T follicular helper cell (primary cell): ENCODE measurements at regions not wholly inside any gene's neighbourhood (a gene's known extent, or its start where the extent isn't known, plus 50 kb on each side); places are given as distances from the start of the nearest gene placed in this dataset.
"Not testable (repeated sequence)": the region's sequence is repeated elsewhere in the genome, so short reads cannot be mapped to it uniquely, and the experiment has no call there.

Source experiments
- DNase-seq: peaks from one replicate; pipeline ENCODE4 v3.0.0-alpha.2; 2020; ENCODE audit warnings: low read depth

DNA sequence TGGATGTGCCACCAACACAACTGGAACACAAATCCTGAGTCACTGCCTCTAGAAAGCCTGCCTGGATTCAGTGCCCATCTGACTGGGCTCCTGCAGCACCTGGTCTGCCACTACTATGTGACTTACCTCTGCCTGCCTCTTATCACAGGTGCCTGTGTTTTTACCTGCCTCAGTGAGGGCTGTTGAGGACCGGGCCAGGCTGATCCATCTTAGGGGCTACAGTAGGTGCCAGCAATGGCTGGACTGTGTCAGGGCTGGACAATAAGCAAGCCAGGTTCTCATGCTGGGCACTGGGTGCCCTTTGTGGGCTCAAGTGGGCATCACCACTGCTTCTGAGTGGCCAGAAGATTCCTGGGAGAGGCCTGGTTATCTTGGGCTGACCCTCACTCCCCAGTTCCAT, 948.6 kb upstream of the TPTE start:
- DNase-seq, result not testable (repeated sequence)

GRCh38 chr21:9573528-9573927, 947.9 kb upstream of the TPTE start:
- not testable (repeated sequence) for DNase-seq

- DNase-seq, result not testable (repeated sequence)
Observed at GRCh38 chr21:9579275-9579674, 942.1 kb upstream of the TPTE start.

DNA sequence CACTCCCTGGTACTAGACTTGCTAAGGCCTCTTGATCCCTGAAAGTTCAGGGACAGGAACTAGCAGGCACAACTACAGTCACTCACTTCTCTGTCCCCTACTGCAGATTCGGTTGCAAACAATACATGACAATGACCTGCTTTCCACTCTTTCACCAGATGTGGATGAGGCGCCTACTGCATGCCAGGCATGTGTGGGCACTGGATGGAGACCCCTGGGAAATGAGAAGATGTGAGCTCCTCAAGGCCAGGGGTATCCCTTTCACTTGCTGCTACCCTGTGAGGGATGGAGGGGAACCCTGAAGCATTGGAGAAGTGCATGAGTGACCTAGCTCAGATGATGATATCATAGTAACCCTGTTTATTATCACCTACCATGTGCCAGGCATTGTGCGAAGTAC, 933.4 kb upstream of the TPTE start:
- DNase-seq, result not testable (repeated sequence)

DNA sequence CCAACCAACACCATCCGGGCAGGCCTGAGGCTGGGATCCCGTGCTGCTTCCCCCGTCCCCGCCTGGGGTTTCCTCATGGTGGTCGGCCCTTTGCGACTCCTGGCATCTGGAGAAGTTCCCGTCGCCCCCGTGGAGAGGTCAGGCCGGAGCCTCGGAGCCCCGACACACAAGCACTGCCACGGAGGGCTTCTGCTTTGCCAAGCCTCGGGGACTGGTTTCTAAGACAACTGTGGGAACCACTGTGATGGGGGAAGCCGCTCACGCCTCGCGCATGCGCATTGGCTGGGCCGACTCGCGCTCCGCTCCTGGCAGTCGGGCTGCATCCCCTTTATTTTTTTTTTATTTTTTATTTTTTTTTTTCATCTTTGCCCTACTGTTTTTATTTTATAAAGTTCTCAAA, 928.8 kb upstream of the TPTE start:
- DNase-seq, result not testable (repeated sequence)

DNA sequence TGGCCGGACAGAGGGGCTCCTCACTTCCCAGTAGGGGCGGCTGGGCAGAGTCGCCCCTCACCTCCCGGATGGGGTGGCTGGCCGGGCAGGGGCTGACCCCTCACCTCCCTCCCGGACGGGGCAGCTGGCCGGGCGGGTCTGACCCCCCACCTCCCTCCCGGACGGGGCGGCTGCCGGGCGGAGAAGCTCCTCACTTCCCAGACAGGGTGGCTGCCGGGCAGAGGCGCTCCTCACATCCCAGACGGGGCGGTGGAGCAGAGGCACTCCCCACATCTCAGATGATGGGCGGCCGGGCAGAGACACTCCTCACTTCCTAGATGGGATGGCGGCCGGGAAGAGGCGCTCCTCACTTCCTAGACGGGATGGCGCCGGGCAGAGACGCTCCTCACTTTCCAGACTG, 927.7 kb upstream of the TPTE start:
- DNase-seq, result not testable (repeated sequence)

DNA sequence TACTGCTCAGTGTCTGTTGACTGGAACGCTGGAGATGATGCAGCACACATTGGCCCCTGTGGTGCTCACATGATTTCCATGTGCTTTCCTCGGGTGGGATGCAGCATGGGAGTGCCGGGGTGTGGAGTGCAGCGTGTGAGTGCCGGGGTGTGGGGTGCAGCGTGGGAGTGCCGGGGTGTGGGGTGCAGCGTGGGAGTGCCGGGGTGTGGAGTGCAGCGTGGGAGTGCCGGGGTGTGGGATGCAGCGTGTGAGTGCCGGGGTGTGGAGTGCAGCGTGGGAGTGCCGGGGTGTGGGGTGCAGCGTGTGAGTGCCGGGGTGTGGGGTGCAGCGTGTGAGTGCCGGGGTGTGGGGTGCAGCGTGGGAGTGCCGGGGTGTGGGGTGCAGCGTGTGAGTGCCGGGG, 907.4 kb upstream of the TPTE start:
- DNase-seq, result not testable (repeated sequence)

- not testable (repeated sequence) for DNase-seq
Observed at GRCh38 chr21:9621121-9621793, 900.1 kb upstream of the TPTE start.

- not testable (repeated sequence) for DNase-seq
Observed at GRCh38 chr21:9628051-9628450, 893.3 kb upstream of the TPTE start.

DNA sequence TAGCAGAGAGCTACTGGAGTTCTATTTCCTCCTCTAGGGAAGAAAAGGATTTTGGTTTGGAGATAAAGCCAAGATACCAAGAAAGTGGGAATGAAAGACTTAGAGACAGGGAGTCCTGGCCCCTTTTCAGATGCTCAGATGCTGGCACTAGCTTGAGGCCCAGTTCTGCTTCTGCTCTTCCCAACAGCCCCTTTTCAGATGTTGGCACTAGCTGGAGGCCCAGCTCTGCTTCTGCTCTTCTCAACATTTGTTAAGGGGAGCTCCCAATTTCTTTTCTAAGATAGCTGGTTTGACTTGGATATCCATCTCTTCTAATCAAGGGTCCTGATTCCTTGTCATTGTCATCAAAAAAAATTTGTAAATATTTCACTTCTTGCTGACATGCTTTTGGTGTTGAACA, 874.0 kb upstream of the TPTE start:
- DNase-seq, result not testable (repeated sequence)

GRCh38 chr21:9648331-9648730, 873.1 kb upstream of the TPTE start:
- DNase-seq, result not testable (repeated sequence)

DNA sequence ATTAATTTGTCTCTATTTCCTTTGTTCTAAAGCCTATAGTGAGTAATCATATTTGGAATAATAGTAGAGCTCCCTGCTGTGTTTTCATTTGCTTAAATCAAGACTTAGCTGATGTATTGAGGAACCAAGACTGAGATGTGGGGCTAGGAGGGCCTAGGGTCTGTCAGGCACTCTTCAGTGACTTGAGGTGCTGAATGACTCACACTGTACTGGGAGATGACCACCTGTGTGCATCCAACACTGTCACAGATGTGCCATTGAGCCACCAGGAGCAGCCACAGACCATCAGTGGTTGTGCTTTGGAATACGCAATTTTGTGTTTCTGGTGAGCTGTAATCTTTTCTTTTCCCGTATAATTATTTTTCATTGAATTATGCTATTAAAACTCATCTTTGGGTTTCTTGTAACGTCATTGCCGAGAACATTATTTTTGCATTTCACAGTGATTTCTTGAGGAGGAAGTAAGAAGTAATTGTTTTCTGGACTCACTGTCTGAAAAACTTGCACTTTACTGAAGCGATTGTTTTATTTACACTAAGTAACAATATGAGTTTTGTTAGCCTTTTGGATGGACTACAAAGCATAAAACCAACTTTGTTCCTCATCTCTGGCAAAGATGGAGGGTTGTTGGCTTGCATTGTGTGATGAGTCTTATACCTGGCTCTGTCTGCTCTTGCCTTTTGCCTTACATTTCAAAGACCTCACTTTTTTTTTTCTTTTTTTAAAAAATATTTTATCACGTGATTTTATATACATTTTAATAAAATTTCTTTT, 872.2 kb upstream of the TPTE start:
- DNase-seq, result not testable (repeated sequence)

DNA sequence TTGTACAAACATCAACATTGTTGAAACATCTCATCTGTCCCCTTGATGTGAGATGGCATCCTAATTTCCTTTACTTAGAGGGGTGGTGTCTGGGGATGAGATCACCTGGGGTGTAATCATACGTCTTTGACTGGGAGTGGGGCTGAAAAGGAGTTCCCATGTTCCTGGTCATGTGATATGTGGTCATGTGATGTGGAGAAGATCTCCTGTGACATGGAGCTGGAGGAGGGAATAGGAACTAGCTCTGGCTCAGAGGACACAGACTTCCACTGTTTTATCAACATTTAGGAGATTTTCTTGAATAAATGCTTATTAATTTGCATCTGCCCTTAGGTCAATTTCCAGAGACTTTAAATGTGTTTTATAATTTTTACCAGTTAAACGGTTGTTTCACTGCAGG, 868.6 kb upstream of the TPTE start:
- not testable (repeated sequence) for DNase-seq

- DNase-seq, result not testable (repeated sequence)
Observed at GRCh38 chr21:9655221-9655620, 866.2 kb upstream of the TPTE start.

DNA sequence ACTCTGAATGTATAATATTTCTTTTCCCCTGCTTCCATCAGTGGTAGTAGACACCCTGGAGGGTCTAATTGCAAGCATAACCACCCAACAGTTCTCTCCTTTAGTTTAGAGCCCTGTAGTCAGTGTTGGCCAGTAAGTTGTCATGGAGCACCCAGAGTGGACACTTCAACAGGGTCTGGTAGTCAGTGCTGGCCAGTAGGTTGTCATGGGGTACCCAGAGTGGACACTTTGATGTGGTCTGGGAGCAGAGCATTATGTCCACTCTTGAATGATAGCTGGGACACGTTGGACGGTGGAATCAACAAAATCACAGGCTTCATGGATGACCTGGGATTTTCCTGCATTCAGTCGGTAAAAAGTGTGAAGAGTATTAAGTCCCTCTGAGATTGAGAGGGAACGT, 864.9 kb upstream of the TPTE start:
- not testable (repeated sequence) for DNase-seq

GRCh38 chr21:9657779-9658178, 863.6 kb upstream of the TPTE start:
- DNase-seq, result not testable (repeated sequence)

DNA sequence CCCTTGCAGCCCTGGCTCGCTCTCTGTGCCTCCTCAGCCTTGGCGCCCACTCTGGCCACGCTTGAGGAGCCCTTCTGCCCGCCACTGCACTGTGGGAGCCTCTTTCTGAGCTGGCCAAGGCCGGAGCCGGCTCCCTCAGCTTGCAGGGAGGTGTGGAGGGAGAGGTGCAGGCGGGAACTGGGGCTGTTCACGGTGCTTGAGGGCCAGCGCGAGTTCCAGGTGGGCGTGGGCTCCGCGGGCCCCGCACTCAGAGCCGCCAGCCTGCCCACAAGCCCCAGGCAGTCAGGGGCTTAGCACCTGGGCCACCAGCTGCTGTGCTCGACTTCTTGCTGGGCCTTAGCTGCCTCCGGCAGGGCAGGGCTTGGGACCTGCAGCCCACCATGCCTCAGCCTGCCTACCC, 861.5 kb upstream of the TPTE start:
- DNase-seq, result not testable (repeated sequence)

DNA sequence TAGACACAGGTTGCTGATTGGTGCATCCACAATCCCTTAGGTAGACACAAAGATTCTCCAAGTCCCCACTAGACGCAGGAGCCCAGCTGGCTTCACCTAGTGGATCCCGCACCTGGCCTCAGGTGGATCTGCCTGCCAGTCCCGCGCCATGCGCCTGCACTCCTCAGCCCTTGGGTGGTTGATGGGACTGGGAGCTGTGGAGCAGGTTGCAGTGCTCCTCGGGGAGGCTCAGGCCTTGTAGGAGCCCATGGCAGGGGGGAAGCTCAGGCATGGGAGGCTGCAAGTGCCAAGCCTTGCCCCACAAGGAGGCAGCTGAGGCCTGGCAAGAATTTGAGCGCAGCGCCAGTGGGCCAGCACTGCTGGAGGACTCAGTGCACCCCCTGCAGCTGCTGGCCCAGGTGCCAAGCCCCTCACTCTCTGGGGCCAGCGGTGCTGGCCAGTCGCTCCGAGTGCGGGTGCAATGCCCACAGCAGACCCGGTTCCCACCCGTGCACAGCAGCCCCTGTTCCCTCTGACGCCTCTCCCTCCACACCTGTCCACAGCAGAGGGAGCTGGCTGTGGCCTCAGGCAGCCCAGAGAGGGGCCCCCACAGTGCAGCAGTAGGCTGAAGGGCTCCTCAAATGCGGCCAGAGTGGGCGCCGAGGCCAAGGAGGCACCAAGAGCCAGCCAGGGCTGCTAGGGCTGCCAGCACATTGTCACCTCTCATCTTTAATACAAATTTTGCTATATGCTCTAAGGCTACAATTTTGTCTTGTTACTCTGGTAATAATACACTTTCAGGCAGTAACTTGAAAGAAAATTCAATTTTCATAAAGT, 857.3 kb upstream of the TPTE start:
- DNase-seq, result not testable (repeated sequence)

- not testable (repeated sequence) for DNase-seq
Observed at GRCh38 chr21:9675811-9676210, 845.6 kb upstream of the TPTE start.

DNA sequence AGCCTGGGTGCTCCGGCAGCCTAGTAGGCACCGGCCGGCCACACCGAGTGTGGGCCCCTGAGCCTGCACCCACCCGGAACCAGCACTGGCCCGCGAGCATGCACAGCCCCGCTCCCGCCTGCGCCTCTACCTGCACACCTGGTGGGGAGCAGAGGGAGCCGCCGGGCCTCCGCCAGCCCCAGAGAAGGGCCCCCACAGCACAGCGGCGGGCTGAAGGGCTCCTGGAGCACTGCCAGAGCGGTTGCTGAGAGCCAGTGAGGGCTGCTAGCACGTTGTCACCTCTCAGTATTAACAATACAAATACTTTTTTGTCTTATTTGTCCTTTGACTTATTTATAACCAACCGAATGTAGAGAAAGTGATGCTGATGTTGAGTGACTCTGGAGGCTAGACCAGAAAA, 842.4 kb upstream of the TPTE start:
- DNase-seq, result not testable (repeated sequence)

- DNase-seq, result not testable (repeated sequence)
Observed at GRCh38 chr21:9688945-9689344, 832.4 kb upstream of the TPTE start.

DNA sequence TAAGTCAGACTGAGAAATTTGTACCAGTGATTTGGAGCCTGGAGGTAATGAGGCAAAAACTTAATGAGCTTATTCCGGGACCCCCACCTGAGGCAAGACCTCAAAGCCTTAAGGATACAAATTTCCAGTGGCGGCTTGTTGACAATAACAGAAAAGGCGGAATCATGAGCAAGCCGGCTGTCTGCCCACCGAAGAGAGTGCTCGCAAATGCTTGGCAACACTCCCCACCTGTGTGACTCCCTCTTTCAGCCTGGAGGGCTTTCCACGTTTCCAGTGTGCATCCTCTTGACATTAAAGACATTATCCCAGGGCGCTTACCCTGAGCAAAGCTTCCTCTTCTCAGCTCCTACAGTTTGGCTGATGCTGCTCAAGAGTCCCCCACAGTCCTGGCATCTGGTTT, 830.4 kb upstream of the TPTE start:
- not testable (repeated sequence) for DNase-seq
